ENCODE measurements at regions not wholly inside any gene's neighbourhood (a gene's known extent, or its start where the extent isn't known, plus 50 kb on each side); places are given as distances from the start of the nearest gene placed in this dataset.

DNA sequence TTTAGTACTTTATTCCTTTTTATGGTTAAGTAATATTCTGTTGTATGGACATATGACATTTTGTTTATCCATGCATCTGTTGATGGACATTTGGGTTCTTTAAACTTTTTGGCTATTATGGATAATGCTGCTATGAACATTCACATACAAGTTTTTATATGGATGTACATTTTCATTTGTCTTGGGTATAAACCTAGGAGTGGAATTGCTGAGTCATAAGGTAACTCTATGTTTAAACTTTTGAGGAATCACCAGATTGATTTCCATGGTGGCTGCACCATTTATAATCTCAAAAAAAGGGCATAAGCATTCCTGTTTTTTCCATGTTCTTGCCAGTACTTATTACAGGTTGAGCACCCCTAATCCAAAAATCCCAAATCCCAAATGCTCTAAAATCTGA is 90.3 kb upstream of the CRHR1 start:
- TF ChIP-seq, protein P1, sequence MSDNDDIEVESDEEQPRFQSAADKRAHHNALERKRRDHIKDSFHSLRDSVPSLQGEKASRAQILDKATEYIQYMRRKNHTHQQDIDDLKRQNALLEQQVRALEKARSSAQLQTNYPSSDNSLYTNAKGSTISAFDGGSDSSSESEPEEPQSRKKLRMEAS (IDR thresholded peaks at IDR 0.05): no peak
- TF ChIP-seq EP300 (IDR thresholded peaks at IDR 0.05; ENCODE audit: borderline replicate concordance) (no peak), RAD21 (IDR thresholded peaks at IDR 0.05; ENCODE audit: low read depth) (no peak), EGR1 (IDR thresholded peaks at IDR 0.05) (no peak), TCF12 (IDR thresholded peaks at IDR 0.05; ENCODE audit: low read depth) (no peak), NFIC (IDR thresholded peaks at IDR 0.05) (no peak), CEBPB (IDR thresholded peaks at IDR 0.05) (no peak), TAF1 (IDR thresholded peaks at IDR 0.05; ENCODE audit: low read depth) (no peak), YY1 (IDR thresholded peaks at IDR 0.05; ENCODE audit: low read depth) (no peak), ZBTB7A (IDR thresholded peaks at IDR 0.05; ENCODE audit: low read depth) (no peak)
